Adrenal gland (tissue), 5 donors: ENCODE measurements at regions not wholly inside any gene's neighbourhood (a gene's known extent, or its start where the extent isn't known, plus 50 kb on each side); places are given as distances from the start of the nearest gene placed in this dataset.

Experiments used
- CTCF ChIP-seq, 6 experiments: fragments of 450-650 bp in 4 of 6; fragments of 200-600 bp in 2 of 6; sonication (generic) in 1 of 6; IDR thresholded peaks; 1 replicate in 5 of 6; 2 replicates in 1 of 6; pipeline versions ENCODE4 v1.5.1 to v1.8.0; 2016 to 2021; ENCODE audit warnings: antibody characterized with exemption in 6 of 6, mild to moderate bottlenecking in 2 of 6, moderate library complexity in 1 of 6
- POLR2A ChIP-seq, 2 donors: fragments of 450-650 bp; IDR thresholded peaks; one replicate each; pipeline ENCODE4 v1.6.1; 2017; ENCODE audit warnings: antibody characterized with exemption in 2 of 2, mild to moderate bottlenecking in 2 of 2, moderate library complexity in 1 of 2
- donor health status: DM: no; HTN: no; CAD: no.

- TF ChIP-seq POLR2A (IDR thresholded peaks at IDR 0.05) (no peak), CTCF (IDR thresholded peaks at IDR 0.05) (no peak)
Observed at GRCh38 chr1:95534985-95535384, 301.0 kb downstream of the RWDD3 start.
